ENCODE measurements at regions not wholly inside any gene's neighbourhood (a gene's known extent, or its start where the extent isn't known, plus 50 kb on each side); places are given as distances from the start of the nearest gene placed in this dataset.

DNA sequence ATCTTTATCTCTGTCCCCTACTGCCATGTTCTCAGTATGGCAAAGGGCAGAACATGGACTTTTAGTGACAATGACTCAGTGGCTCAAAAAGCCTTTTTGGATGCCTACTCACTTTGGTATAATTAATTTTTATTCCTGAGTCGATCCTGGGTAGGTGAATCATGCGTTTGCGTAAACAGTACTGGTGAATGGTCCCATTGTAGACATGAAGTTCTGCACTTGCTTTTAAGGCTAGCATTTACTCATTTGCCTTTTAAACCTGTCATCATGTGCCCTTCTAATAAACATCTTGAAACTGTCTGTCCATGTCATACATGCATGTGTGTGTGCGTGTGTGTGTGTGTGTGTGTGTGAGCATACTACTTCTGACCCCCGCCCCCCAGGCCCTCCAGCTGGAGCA, 223.0 kb downstream of the AUH start:
- Mint-ChIP-seq H3K4me3 (no peak overlapping the region), H3K4me1 (peaks cover 0 to 3% (median 0%) of the 10 kb centered on the region in 3 donors), H3K36me3 (no peaks in the 10 kb centered on the region), H3K9me3 (no peaks in the 10 kb centered on the region), H3K27ac (no peak overlapping the region), H3K27me3 (no peaks in the 10 kb centered on the region)
- H3K4me1 ChIP-seq (ENCODE audit: control insufficient read depth in 1 of 2, extremely low read depth in 1 of 2, insufficient read depth in 2 of 2, low read length in 2 of 2): no peaks in the 10 kb centered on the region
- H3K27me3 ChIP-seq (replicated peaks in 1 of 2; ENCODE audit: control insufficient read depth in 2 of 2, extremely low read depth in 1 of 2, insufficient read depth in 2 of 2, low read length in 1 of 2): no peaks in the 10 kb centered on the region
- no peaks in the 10 kb centered on the region for H3K9me3 ChIP-seq
- ChIA-PET CTCF (interaction anchor here in 1 of 2 donors (0.7 kb wide), 1 partner anchor 10 kb away, joined by 7 read pairs; no protein-coding TSS in a partner anchor), POLR2A (no interaction called here)
- H3K36me3 ChIP-seq (ENCODE audit: control insufficient read depth in 2 of 2, extremely low read depth in 1 of 2, insufficient read depth in 1 of 2, low read length in 1 of 2): no peaks in the 10 kb centered on the region
- H3K4me3 ChIP-seq (ENCODE audit: control insufficient read depth in 1 of 2, extremely low read depth in 1 of 2, low read length in 1 of 2): no peak overlapping the region
- WGBS (ENCODE audit: insufficient coverage): 100% methylated on average over 1 of the region's 5 CpGs
- no peak for ATAC-seq (replicated peaks in 1 of 4)
- DNase-seq: no peak
- no peak overlapping the region for H3K27ac ChIP-seq (ENCODE audit: low read length)

DNA sequence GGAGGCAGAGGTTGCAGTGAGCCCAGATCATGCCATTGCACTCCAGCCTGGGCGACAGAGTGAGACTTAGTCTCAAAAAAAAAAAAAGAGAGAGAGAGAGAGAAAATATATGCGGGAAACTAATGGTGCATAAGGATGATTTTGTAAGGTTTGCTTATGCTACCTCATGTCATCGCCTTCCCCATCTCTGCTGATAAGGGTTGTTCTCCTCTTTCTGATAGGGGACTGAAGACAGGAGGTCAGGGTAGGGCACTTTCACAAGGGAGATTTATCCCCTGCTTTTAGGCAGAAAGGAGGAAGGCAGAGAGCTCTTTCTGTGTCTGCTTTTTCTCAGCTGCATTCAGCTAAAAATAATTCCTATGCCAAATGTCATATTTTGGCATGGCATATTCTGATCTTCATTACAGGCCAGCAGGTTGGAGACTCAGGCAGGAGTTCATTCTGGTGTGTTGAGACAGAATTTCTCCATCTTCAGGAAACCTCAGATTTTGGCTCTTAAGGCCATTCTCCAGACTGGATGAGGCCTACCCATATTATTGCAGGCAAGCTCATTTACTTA, 220.2 kb downstream of the AUH start:
- Histone ChIP-seq H3K27me3 (replicated peaks in 1 of 2; ENCODE audit: control insufficient read depth in 2 of 2, extremely low read depth in 1 of 2, insufficient read depth in 2 of 2, low read length in 1 of 2) (no peaks in the 10 kb centered on the region), H3K27ac (ENCODE audit: low read length) (no peak overlapping the region), H3K36me3 (ENCODE audit: control insufficient read depth in 2 of 2, extremely low read depth in 1 of 2, insufficient read depth in 1 of 2, low read length in 1 of 2) (no peaks in the 10 kb centered on the region), H3K9me3 (no peaks in the 10 kb centered on the region), H3K4me1 (ENCODE audit: control insufficient read depth in 1 of 2, extremely low read depth in 1 of 2, insufficient read depth in 2 of 2, low read length in 2 of 2) (peaks cover 0 to 5% of the 10 kb centered on the region in 2 experiments), H3K4me3 (ENCODE audit: control insufficient read depth in 1 of 2, extremely low read depth in 1 of 2, low read length in 1 of 2) (no peak overlapping the region)
- ChIA-PET POLR2A (no interaction called here), CTCF (no interaction called here)
- no peak for ATAC-seq (replicated peaks in 1 of 4)
- no peaks in the 10 kb centered on the region for H3K27me3 Mint-ChIP-seq
- no peaks in the 10 kb centered on the region for H3K9me3 Mint-ChIP-seq
- no peak overlapping the region for H3K4me3 Mint-ChIP-seq
- no peaks in the 10 kb centered on the region for H3K36me3 Mint-ChIP-seq
- 80% methylated on average over 1 of the region's 3 CpGs for WGBS (ENCODE audit: insufficient coverage)
- H3K27ac Mint-ChIP-seq: no peak overlapping the region
- DNase-seq: no peak
- peaks cover 0 to 7% (median 2%) of the 10 kb centered on the region in 3 donors for H3K4me1 Mint-ChIP-seq

GRCh38 chr9:91143162-91143561, 218.6 kb downstream of the AUH start:
- H3K4me3 ChIP-seq (ENCODE audit: control insufficient read depth in 1 of 2, extremely low read depth in 1 of 2, low read length in 1 of 2): no peak overlapping the region
- ATAC-seq (replicated peaks in 1 of 4) (no peak), DNase-seq (no peak)
- H3K4me1 Mint-ChIP-seq: peaks cover 5 to 19% (median 15%) of the 10 kb centered on the region in 3 donors
- H3K9me3 Mint-ChIP-seq: no peaks in the 10 kb centered on the region
- H3K27ac ChIP-seq (ENCODE audit: low read length): no peak overlapping the region
- WGBS (ENCODE audit: insufficient coverage): 95% methylated on average over 5 of the region's 5 CpGs
- H3K27ac Mint-ChIP-seq: no peak overlapping the region
- H3K36me3 ChIP-seq (ENCODE audit: control insufficient read depth in 2 of 2, extremely low read depth in 1 of 2, insufficient read depth in 1 of 2, low read length in 1 of 2): no peaks in the 10 kb centered on the region
- ChIA-PET POLR2A (no interaction called here), CTCF (interaction anchor here in 1 of 2 donors (0.6 kb wide), 1 partner anchor 1594 kb away, joined by 3 read pairs; no protein-coding TSS in a partner anchor)
- no peak overlapping the region for H3K4me3 Mint-ChIP-seq
- H3K27me3 ChIP-seq (replicated peaks in 1 of 2; ENCODE audit: control insufficient read depth in 2 of 2, extremely low read depth in 1 of 2, insufficient read depth in 2 of 2, low read length in 1 of 2): no peaks in the 10 kb centered on the region
- no peaks in the 10 kb centered on the region for H3K36me3 Mint-ChIP-seq
- H3K9me3 ChIP-seq: no peaks in the 10 kb centered on the region
- H3K27me3 Mint-ChIP-seq: no peaks in the 10 kb centered on the region
- peaks cover 0 to 17% of the 10 kb centered on the region in 2 experiments for H3K4me1 ChIP-seq (ENCODE audit: control insufficient read depth in 1 of 2, extremely low read depth in 1 of 2, insufficient read depth in 2 of 2, low read length in 2 of 2)

GRCh38 chr9:91143642-91144041, 218.1 kb downstream of the AUH start:
- DNase-seq (no peak), ATAC-seq (replicated peaks in 1 of 4) (no peak)
- Histone ChIP-seq H3K27me3 (replicated peaks in 1 of 2; ENCODE audit: control insufficient read depth in 2 of 2, extremely low read depth in 1 of 2, insufficient read depth in 2 of 2, low read length in 1 of 2) (no peaks in the 10 kb centered on the region), H3K36me3 (ENCODE audit: control insufficient read depth in 2 of 2, extremely low read depth in 1 of 2, insufficient read depth in 1 of 2, low read length in 1 of 2) (no peaks in the 10 kb centered on the region), H3K9me3 (no peaks in the 10 kb centered on the region), H3K4me1 (ENCODE audit: control insufficient read depth in 1 of 2, extremely low read depth in 1 of 2, insufficient read depth in 2 of 2, low read length in 2 of 2) (peaks cover 0 to 22% of the 10 kb centered on the region in 2 experiments), H3K27ac (ENCODE audit: low read length) (no peak overlapping the region), H3K4me3 (ENCODE audit: control insufficient read depth in 1 of 2, extremely low read depth in 1 of 2, low read length in 1 of 2) (no peak overlapping the region)
- H3K36me3 Mint-ChIP-seq: no peaks in the 10 kb centered on the region
- H3K9me3 Mint-ChIP-seq: no peaks in the 10 kb centered on the region
- ChIA-PET CTCF (no interaction called here), POLR2A (no interaction called here)
- H3K4me1 Mint-ChIP-seq: peaks cover 7 to 20% (median 17%) of the 10 kb centered on the region in 3 donors
- no peak overlapping the region for H3K27ac Mint-ChIP-seq
- whole genome bisulfite sequencing (ENCODE audit: insufficient coverage): 85% methylated on average over 3 of the region's 3 CpGs
- no peaks in the 10 kb centered on the region for H3K27me3 Mint-ChIP-seq
- H3K4me3 Mint-ChIP-seq: no peak overlapping the region

- H3K9me3 ChIP-seq: no peaks in the 10 kb centered on the region
- no peak overlapping the region for H3K4me3 ChIP-seq (ENCODE audit: control insufficient read depth in 1 of 2, extremely low read depth in 1 of 2, low read length in 1 of 2)
- H3K36me3 ChIP-seq (ENCODE audit: control insufficient read depth in 2 of 2, extremely low read depth in 1 of 2, insufficient read depth in 1 of 2, low read length in 1 of 2): no peaks in the 10 kb centered on the region
- peaks cover 0 to 3% (median 2%) of the 10 kb centered on the region in 3 donors for H3K9me3 Mint-ChIP-seq
- H3K4me3 Mint-ChIP-seq: no peak overlapping the region
- H3K27ac Mint-ChIP-seq: no peak overlapping the region
- ATAC-seq (replicated peaks in 1 of 4): no peak
- no peaks in the 10 kb centered on the region for H3K36me3 Mint-ChIP-seq
- WGBS (ENCODE audit: insufficient coverage): no CpG with 5 or more reads among the region's 3 CpGs
- H3K4me1 Mint-ChIP-seq: peaks cover 7 to 24% (median 18%) of the 10 kb centered on the region in 3 donors
- H3K27ac ChIP-seq (ENCODE audit: low read length): no peak overlapping the region
- ChIA-PET POLR2A (no interaction called here), CTCF (no interaction called here)
- H3K27me3 ChIP-seq (replicated peaks in 1 of 2; ENCODE audit: control insufficient read depth in 2 of 2, extremely low read depth in 1 of 2, insufficient read depth in 2 of 2, low read length in 1 of 2): no peaks in the 10 kb centered on the region
- H3K27me3 Mint-ChIP-seq: no peaks in the 10 kb centered on the region
- H3K4me1 ChIP-seq (ENCODE audit: control insufficient read depth in 1 of 2, extremely low read depth in 1 of 2, insufficient read depth in 2 of 2, low read length in 2 of 2): peaks cover 0 to 24% of the 10 kb centered on the region in 2 experiments
- DNase-seq: no peak
Measured at GRCh38 chr9:91144769-91145168, 216.9 kb downstream of the AUH start.

DNA sequence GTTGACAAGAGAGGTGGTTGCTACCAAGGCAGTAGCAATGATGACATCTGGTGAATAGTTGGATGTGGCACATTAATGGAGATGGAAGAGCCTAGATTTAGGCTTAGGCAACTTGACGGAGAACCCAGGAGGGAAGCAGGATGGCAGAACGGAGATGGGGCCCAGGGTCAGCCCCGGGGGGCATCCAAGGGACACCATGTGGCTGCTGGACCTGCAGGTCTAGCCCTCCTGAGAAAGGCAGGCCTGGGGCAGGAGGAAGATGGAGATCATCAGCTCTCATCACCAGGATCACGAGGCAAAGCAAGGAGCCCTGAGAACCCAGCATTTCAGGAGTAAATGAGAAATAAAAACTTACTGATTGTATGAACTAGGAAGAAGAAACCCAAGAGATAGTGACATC, 216.2 kb downstream of the AUH start:
- Histone ChIP-seq H3K4me1 (ENCODE audit: control insufficient read depth in 1 of 2, extremely low read depth in 1 of 2, insufficient read depth in 2 of 2, low read length in 2 of 2) (peaks cover under 1 to 32% of the 10 kb centered on the region in 2 experiments), H3K4me3 (ENCODE audit: control insufficient read depth in 1 of 2, extremely low read depth in 1 of 2, low read length in 1 of 2) (no peak overlapping the region), H3K9me3 (no peaks in the 10 kb centered on the region), H3K36me3 (ENCODE audit: control insufficient read depth in 2 of 2, extremely low read depth in 1 of 2, insufficient read depth in 1 of 2, low read length in 1 of 2) (no peaks in the 10 kb centered on the region), H3K27me3 (replicated peaks in 1 of 2; ENCODE audit: control insufficient read depth in 2 of 2, extremely low read depth in 1 of 2, insufficient read depth in 2 of 2, low read length in 1 of 2) (no peaks in the 10 kb centered on the region), H3K27ac (ENCODE audit: low read length) (no peak overlapping the region)
- H3K36me3 Mint-ChIP-seq: no peaks in the 10 kb centered on the region
- no peak for ATAC-seq (replicated peaks in 1 of 4)
- no peaks in the 10 kb centered on the region for H3K27me3 Mint-ChIP-seq
- H3K9me3 Mint-ChIP-seq: peaks cover 0 to 3% (median 2%) of the 10 kb centered on the region in 3 donors
- H3K4me1 Mint-ChIP-seq: peaks cover 12 to 29% (median 24%) of the 10 kb centered on the region in 3 donors
- H3K4me3 Mint-ChIP-seq: no peak overlapping the region
- ChIA-PET POLR2A (no interaction called here), CTCF (no interaction called here)
- H3K27ac Mint-ChIP-seq: no peak overlapping the region
- DNase-seq: no peak
- 97% methylated on average over 3 of the region's 4 CpGs for WGBS (ENCODE audit: insufficient coverage)
